ENCODE measurements at regions not wholly inside any gene's neighbourhood (a gene's known extent, or its start where the extent isn't known, plus 50 kb on each side); places are given as distances from the start of the nearest gene placed in this dataset.
A peak's percentile ranks its signal among the peaks of the same experiment; 100 is the strongest.

DNA sequence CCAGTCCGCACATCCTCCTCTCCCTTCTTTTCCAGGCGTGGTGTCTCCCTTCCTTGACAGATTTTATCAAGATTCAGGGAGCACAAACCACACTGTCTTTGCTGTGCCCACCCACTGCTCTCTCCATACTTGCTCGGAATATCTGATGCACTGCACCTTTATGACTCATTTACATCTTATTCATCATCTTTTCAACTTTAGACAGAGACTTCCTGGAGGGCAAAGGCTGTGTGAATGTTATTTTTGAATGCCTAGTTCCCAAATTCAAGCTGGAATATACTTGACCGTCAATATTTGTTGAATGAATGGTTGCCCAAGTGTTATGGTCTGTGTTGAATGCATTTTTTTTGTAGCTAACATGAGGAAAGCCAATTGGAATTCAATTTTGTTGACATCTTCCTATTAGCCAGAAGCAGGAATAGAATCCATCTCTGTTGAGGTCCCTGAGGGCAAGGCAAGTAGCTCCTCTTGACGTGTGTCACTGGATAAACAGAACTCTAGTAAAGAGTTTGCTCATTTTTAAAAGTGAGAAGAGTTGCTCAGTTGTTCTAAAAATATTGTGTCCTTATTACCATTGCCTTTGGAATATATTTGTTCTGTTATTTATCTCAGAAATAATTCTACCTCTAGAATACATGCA is 95.0 kb downstream of the KLF6 start:
- DNase-seq = no peak

DNA sequence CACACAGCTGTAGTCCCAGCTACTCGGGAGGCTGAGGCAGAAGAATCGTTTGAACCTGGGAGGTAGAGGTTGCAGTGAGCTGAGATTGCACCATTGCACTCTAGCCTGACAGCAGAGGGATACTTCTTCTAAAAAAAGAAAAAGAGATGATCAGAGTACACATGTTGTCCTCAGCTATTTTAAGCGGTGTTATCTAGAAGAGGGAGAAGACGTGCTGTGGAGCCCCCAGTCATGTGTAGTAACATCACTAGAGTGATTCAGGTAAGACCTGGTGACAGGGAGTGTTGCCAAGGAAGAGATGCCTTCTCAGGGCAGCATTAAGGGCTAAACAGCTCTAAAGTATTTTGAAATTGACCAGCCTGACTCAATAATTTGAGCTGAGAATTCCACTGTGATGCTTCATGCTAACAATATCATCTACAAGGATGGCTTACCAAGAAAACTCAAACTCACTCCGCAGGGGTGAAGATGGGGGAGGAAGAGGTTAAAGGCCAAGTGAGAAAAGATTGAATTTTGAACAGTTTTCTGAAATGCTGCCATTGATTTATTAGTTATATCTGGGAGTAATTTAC is 97.4 kb downstream of the KLF6 start:
- DNase-seq = no peak

DNA sequence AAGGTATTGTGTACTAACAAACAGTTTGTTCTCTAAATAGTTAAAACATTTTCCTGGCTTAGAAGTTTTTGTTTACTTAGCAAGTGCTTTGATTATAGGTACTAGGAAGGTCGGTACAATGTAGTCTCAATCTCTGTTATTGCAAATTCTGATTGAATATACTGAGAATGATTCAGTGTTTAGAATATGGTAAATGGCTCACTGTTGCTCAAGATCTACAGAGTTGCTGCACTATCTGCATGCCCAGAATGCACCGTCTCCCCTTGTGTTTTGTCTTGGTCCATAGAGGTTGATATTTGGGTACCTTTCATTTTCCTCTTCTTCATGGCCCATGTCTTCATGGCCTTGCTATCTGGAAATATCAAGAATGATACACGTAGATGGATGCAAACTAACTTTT is 99.6 kb downstream of the KLF6 start:
- no peak for DNase-seq

DNA sequence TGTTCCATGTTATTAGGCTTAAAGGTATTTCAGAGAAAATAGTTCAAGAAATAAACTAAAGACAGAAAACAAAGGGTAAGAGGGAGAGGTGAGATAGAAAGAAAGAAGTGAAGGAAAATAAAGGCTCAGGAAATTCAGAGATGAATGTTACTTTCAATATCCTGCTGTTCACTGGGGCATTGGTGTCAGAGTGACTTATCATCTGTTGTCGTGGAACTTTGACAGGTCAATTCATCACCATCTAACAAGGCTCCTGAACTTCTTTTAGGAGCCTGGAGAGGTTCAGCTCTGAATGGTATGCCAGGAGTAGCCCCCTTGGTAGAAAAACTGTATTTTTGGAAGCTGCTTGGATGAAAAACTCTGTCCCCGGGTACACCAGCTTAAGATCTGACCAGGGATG is 100.1 kb downstream of the KLF6 start:
- no peak for DNase-seq

DNA sequence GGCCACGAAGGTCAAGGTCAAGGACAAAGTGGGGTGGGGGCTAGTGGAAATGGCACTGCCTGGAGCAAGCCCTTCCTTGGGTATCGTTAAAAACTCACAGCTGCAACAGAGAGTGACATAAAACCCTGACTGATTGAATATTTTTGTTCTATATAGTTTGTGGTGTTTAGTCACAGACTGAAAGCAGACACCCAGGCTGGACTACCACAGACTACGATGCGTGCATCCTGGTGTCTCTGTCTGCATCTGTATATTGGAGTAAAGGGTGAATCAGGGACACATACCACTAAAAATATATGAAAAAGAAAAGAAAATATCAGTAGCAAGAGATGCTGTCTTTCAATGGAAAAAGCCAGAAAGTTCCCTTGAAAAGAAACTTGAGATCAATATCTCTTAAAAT is 101.4 kb downstream of the KLF6 start:
- no peak for DNase-seq

DNA sequence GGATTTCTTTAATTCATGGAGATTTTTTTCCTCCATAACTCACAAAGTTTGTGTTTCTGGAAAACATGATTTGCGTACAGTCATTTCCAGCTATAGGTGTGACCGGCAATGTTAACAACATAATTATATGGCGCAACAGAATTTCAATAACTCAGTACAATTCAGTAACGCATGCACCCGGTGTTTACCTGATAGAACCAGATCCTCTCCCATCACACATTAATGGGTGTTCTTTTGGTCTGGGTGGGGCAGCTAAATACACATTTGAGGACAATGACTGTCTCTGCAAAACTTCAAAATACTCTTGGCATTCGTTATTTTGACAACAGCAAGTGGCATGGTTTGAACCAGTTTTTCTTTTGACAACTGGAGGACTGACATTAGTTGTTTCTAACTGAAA is 102.3 kb downstream of the KLF6 start:
- DNase-seq = no peak

DNA sequence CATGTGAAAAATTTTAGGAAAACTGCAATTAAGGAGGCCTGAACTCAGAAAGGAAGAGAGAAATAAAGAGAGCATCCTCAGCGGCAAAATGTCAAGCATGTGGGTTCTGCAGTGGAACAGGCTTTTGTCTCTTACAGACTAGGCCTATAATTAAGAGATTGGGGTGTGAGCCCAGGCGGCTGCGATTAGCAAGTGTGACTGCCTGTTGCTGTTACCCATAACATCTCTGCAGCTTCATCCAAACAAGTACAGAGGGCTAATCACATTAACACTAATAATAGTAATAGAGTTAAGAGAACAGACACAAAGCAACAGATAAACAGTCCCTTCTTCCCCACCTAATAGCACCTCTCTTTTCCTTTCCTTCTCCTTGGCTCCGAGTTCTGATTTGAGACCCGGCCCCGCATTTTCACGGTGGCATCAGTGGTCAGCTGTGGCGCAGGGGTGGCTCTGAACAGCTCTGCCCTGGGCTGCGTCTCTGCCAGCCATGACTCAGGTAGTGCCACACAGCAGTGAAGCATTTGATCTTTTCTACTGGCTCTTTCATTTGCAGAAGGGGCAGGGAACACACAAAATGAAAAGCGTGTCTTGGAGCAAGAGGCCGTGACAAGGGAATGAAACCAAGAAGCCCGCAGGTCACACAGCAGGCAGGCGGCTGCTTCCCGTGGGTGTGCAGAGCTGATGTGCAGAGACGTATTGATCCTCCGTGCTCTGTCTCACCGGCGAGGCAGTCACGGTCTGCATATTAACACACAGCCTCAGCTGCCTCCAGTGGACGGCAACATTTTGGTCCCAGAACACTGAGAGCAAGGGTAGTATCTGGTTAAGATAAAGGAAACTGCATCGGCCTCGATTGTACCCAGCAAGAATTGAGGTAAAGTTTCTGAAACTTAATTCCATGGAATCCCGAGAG is 103.1 kb downstream of the KLF6 start:
- no peak for DNase-seq

DNA sequence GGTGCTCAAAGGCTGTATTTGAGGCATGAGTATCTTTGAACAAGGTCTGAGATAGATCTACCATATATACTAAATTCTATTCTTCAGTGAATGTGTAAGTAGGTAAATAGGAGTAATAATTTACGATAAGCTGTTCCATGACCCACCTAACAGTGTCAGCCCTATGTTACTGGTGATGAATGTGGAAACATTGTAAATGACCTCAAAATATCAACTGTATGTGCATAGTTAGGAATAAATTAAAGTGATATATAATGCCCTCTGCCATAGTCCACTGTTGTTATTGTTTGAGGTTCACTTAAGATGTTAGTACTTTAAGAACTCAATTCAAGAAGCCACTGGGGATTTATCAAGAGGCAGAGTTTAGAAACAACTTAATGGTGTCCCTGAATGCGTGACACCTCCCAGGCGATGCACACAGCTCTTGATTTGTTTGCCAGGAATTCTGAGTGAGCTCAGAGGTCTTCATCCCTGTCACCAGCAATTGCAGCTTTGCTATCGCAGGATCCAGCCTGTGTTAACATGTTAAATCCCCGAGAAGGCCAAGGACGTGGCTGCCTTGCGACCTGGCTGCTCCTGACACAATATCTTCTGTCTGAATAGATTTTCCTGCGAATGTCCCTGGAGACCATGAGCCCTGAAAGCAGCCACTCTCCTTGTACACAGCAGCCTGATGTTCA is 104.9 kb downstream of the KLF6 start:
- DNase-seq = no peak

DNA sequence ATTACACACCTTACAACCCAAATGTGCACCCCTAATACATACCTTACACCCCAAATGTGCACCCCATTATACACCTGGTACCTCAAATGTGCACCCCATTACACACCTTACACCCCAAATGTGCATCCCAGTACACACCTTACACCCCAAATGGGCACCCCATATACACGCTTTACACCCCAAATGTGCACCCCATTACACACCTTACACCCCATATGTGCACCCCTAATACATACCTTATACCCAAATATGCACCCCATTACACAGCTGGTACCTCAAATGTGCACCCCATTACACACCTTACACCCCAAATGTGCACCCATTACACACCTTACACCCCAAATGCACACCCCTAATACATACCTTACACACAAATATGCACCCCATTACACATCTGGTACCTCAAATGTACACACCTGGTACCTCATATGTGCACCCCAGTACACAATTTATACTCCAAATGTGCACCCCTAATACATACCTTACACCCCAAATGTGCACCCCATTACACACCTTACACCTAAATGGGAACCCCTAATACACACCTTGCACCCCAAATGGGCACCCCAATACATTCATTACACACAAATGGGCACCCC is 106.3 kb downstream of the KLF6 start:
- no peak for DNase-seq

DNA sequence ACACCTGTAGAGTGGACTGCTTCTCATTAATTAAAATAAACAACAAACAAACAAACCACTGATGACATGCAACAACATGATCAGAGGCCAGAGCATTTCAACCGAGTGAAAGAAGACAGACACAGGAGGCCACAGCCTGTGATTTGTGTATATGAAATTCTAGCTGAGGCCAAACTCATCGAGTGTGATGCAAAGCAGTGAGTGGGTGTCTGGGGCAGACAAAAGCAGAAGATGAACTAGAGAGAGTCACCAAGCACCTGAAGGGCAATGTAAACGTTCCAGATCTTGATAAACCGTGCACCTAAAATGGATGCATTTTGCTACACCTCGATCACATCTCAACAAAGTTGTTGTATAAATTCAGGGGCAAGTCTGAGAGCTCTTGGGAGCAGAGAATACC is 108.4 kb downstream of the KLF6 start:
- peak; percentile 45 to 59 (median 46) for DNase-seq

DNA sequence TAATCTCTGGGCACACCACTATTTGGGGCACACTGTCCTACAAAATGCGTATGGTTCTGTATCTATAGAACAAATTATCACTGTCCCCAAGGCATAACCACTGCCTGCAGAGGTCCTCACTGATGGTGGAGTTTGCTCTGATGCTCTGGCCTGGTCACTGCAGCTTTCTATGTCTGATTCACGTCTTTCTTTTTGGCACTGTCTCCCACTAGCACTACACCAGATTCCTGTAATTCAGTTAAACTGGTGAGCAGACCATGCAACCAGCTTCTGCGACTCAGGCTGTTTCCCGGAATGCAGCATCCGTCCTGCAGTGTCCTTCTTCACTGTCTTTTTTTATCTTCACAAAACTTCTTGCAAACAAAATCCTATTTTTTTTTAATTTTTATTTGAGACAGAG is 112.8 kb downstream of the KLF6 start:
- DNase-seq = no peak

DNA sequence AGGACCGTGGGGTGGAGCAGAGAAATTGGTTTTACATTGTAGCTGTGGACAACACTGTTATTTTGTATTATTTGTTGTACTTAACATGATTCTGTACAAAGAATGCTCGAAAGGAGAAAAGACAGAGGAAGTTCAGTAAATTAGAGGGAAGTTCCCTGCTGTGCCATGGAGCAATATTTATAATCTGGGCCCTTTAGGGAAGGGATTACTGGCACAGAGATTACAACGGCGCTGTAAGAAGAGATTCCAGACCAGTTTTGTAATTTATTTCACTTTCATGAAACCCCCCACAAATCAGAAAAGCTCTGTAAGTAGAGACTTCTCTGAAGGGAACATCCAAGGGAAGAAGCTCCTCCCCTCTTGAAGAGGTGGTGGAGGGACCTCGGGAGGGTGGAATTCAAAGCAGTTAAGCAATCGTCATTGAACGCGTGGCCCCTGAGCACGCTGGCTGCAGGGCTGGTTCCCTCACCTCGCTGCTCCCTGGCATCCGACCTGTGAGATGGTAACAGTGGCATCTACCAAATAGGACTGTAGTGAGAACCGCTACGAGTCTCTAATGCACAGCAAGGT is 113.5 kb downstream of the KLF6 start:
- peak; percentile 52 to 63 (median 58) for DNase-seq

DNA sequence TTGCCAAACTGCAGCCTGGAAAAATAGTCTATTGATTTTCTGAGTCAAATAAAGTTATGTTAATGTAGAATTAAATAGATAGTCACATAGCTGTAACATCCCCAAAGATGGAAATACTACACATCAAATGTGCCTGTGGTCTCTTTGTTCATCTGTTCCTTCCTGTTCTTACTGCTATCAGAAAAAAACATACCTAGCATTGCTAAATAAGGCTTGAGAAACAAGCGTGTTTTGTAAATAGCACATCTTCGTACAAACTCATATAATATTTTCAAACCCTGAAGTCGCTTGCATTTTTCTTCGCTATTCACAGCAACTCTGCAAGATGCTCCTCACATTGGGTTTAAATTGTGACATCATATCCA is 116.1 kb downstream of the KLF6 start:
- DNase-seq = no peak

DNA sequence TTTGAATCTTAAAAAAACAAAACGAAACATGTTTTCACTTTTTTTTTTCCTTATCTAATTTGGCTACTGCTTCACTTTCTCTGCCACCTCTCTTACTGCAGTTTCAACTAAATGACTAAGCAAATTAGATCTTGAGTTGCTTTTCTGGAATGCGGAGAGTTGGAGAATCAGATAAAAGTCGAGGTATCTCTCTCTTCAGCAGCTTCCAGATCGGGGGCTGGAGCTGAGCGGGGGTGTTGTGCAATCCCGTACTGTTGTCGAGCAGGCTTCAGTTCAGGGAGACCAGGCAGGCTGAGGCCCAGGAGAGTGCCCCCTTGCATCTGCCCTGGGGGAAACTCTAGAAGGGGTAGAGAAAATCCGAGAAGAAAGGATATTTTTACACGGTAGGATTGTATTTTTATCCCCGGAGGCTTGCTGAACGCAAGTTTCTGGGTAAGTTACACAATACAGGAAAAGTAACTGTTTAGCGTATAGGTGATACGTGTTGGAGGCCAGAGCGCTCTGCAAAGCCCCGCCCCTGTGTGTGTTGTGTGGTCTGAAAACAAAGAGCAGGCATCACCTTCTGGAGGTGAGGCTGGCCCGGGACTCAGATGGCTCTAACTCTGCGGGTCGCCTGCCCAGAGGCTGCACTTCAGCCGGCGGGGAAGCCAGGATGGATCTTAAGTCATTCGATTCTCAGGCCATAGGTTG is 116.6 kb downstream of the KLF6 start:
- DNase-seq = peak in 2 of 3 donors; percentile 41 to 47

DNA sequence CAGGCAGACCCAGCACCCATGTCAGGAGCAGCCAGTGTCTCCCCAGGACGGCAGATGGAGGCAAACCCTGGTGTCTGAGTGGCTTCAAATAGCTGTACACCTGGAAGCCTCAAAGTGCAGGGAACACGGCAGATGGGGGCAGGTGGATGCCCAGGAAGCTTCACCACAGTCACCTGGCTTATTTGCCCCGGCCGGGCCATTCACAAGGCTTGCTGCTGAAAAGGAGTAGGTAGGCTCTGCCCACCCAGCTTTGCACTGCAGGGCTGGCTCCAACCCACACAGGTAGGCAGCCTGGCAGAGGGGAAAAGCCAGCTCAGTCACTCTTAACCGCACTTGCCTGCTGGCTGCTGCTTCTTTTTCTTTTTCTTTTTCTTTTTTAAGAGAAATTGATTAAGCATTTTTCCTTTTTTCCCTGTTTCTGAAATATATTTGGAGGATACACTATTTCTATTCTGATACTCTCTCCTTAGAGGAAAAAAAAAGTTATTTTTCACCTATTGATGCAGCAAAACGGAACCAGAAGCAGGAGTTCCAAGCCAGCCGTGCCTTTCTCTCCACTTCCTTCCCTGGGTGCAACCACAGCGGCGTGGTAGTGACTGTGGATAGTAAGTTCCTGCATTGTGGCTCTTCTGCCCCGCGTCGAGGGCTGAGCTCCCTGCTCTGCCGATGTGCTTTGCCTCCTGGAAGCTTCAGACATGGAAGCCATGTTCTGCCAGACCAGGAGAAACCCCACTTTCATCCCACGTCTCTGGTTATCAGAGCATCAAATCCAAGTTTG is 118.3 kb downstream of the KLF6 start:
- peak; percentile 43 to 64 (median 64) for DNase-seq

DNA sequence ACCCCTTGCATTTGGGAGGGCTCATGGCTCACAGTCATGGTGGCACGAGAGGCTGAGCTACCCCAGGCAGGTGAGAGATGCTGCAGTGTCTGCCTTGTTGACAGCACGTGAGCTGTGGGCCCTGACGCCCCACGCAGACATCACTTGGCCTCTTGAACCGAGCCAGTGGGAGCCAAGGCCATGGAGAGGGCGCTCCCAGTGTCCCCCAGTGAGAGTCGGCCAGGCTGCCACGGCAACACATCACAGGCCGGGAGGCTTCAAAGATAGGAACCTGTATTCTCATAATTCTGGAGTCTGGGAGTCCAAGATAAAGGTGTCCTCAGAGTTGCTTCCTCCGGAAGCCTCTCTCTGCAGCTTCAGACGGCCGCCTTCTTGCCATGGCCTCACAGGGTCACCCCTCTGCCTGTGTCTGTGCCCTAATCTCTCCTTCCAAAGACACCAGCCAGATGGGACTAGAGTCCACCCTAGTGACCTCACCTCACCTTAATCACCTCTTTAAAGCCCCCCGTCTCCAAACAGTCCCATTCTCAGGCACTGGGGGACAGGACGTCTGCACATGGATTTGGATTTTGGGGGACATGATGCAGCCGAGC is 119.6 kb downstream of the KLF6 start:
- no peak for DNase-seq

DNA sequence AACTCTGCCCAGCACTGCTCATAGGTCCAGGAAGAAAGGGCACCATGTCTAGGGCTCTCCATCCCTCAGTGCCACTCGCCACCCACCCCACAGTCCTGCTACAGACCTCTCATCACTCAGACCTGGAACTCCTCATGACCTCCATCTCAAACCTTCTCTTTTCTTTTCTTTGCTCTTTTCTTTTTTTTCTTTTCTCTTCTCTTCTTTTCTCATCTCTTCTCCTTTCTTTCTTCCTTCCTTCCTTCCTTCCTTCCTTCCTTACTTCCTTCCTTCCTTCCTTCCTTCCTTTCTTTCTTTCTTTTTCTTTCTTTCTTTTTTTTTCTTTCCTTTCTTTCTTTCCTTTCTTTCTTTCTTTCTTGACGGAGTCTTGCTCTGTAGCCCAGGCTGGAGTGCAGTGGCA is 122.2 kb downstream of the KLF6 start:
- DNase-seq = no peak

DNA sequence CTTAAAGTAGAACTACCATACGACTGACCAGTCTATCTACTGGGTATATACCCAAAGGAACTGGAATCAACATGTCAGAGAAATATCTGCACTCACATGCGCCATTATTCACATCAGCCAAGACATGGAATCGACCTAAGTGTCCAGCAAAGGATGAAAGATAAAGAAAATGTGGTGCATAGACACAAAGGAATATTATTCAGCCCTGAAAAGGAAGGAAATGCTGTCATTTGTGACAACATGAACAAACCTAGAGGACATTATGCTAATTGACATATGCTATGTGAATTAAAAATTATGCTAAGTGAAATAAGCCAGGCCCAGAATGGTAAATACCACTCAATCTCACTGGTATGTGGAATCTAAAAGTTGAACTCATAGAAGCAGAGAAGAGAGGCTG is 123.7 kb downstream of the KLF6 start:
- no peak for DNase-seq

DNA sequence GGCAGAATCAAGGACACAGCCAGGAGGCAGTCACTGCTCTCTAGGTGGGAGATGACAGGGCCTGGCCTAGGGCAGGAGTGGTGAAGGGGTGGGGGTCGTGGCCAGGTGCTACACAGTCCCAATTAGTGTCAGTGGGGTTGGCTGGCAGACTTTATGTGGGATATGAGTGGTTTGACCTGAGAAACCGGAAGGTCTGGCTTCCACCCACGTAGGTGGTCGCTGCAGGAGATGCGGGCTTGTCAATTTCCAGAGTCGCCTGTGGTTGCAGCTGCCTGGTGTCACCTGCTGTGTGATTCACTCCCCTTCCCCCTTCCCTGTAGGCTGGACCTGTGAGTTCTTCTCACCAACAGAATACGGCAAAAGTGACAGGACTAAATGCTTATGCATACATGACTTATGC is 124.3 kb downstream of the KLF6 start:
- DNase-seq = no peak

DNA sequence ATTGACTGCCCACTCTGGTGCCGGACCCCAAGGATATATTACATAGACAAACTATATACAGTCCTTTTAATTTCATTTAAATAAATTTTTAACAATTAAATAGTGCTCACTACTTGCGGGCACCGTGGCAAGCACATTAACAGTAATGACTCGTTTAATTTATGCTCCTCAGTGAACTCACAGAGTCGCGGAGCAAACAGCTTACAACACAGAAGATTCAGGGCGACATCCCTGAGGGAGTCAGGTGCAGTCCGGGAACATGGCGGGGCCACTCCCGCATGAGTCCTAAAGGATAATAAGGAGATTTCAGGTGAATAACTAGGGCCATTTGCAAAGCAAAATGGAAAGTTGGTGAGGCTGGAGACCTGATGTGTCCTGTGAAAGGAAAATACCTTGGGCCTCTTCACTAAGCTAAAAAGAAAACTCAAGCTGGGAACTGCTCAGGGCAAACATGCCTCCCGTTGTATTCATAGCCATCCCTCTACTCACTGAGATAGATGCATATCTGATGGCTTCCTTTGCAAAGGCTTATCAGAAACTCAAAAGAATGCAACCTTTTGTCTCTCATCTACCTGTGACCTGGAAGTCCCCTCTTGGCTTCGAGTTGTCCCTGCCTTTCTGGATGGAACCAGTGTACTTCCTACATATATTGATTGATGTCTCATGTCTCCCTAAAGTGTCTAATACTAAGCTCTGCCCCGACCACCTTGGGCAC is 125.6 kb downstream of the KLF6 start:
- DNase-seq = no peak

All from suppressor macrophage treated with lipopolysaccharide for 1 hour (primary cell).